ENCODE measurements at regions not wholly inside any gene's neighbourhood (a gene's known extent, or its start where the extent isn't known, plus 50 kb on each side); places are given as distances from the start of the nearest gene placed in this dataset.

GRCh38 chr16:62102588-62102987, 66.3 kb upstream of the CDH8 start:
- H2BK12ac ChIP-seq (ENCODE audit: low read length) = no peak overlapping the region
- H4K8ac ChIP-seq (ENCODE audit: low read depth, low read length) = no peak overlapping the region
- no peak overlapping the region for H3K14ac ChIP-seq (ENCODE audit: low read length)
- no peak overlapping the region for H2BK120ac ChIP-seq (ENCODE audit: low read depth, low read length)
- no peak overlapping the region for H3K18ac ChIP-seq (ENCODE audit: low read length)
- H3K4me1 ChIP-seq (ENCODE audit: control insufficient read depth in 2 of 2, insufficient read depth in 1 of 2, low read depth in 1 of 2, low read length in 2 of 2) = peaks cover 0 to 2% of the 10 kb centered on the region in 2 donors
- H3K27me3 ChIP-seq (ENCODE audit: control insufficient read depth in 3 of 3, insufficient read depth in 3 of 3, low read depth in 1 of 3, low read length in 3 of 3) = no peaks in the 10 kb centered on the region
- no peak overlapping the region for H4K91ac ChIP-seq (ENCODE audit: low read depth, low read length, poor library complexity)
- WGBS, 2 donors (ENCODE audit: extremely low coverage in 2 of 2, insufficient read length in 2 of 2, insufficient replicate concordance in 1 of 2) = no CpG with 5 or more reads among the region's 1 CpG
- H3K4ac ChIP-seq (ENCODE audit: low read length) = no peak overlapping the region
- no peaks in the 10 kb centered on the region for H3K79me1 ChIP-seq (ENCODE audit: low read depth, low read length)
- DNase-seq (ENCODE audit: low spot score) = no peak
- no peak overlapping the region for H2BK15ac ChIP-seq (ENCODE audit: low read length)
- H3K23ac ChIP-seq (ENCODE audit: low read depth, low read length, poor library complexity) = no peak overlapping the region
- no peak overlapping the region for H3K4me3 ChIP-seq (ENCODE audit: low read length in 2 of 2)
- H3K36me3 ChIP-seq (replicated peaks in 1 of 2; ENCODE audit: control insufficient read depth in 2 of 2, insufficient read depth in 2 of 2, low read length in 2 of 2) = no peaks in the 10 kb centered on the region
- no peak overlapping the region for H3K4me2 ChIP-seq (ENCODE audit: insufficient read depth, low read length, poor library complexity, severe bottlenecking)
- no peak overlapping the region for H2AFZ ChIP-seq (ENCODE audit: low read length)
- H2AK5ac ChIP-seq (ENCODE audit: low read depth, low read length) = no peak overlapping the region
- no peak overlapping the region for H2BK5ac ChIP-seq (ENCODE audit: low read length)
- no peak overlapping the region for H3K9ac ChIP-seq (ENCODE audit: low read depth, low read length, poor library complexity)
- no peak overlapping the region for H3K27ac ChIP-seq (replicated peaks; ENCODE audit: low read length)
- H3K9me3 ChIP-seq (replicated peaks in 1 of 2; ENCODE audit: control insufficient read depth in 2 of 2, insufficient read depth in 1 of 2, low read depth in 1 of 2, low read length in 2 of 2) = peaks cover 0 to 3% of the 10 kb centered on the region in 2 donors

- no peak overlapping the region for H2BK120ac ChIP-seq (ENCODE audit: low read depth, low read length)
- H2BK15ac ChIP-seq (ENCODE audit: low read length) = no peak overlapping the region
- H3K27me3 ChIP-seq (ENCODE audit: control insufficient read depth in 3 of 3, insufficient read depth in 3 of 3, low read depth in 1 of 3, low read length in 3 of 3) = no peaks in the 10 kb centered on the region
- H3K4me2 ChIP-seq (ENCODE audit: insufficient read depth, low read length, poor library complexity, severe bottlenecking) = no peak overlapping the region
- H2BK12ac ChIP-seq (ENCODE audit: low read length) = no peak overlapping the region
- no peak overlapping the region for H3K18ac ChIP-seq (ENCODE audit: low read length)
- H4K91ac ChIP-seq (ENCODE audit: low read depth, low read length, poor library complexity) = no peak overlapping the region
- peaks cover 0 to 3% of the 10 kb centered on the region in 2 donors for H3K9me3 ChIP-seq (replicated peaks in 1 of 2; ENCODE audit: control insufficient read depth in 2 of 2, insufficient read depth in 1 of 2, low read depth in 1 of 2, low read length in 2 of 2)
- DNase-seq (ENCODE audit: low spot score) = no peak
- H3K4me3 ChIP-seq (ENCODE audit: low read length in 2 of 2) = no peak overlapping the region
- H2AK5ac ChIP-seq (ENCODE audit: low read depth, low read length) = no peak overlapping the region
- no peak overlapping the region for H2AFZ ChIP-seq (ENCODE audit: low read length)
- H4K8ac ChIP-seq (ENCODE audit: low read depth, low read length) = no peak overlapping the region
- H3K14ac ChIP-seq (ENCODE audit: low read length) = no peak overlapping the region
- no peak overlapping the region for H3K23ac ChIP-seq (ENCODE audit: low read depth, low read length, poor library complexity)
- no peaks in the 10 kb centered on the region for H3K4me1 ChIP-seq (ENCODE audit: control insufficient read depth in 2 of 2, insufficient read depth in 1 of 2, low read depth in 1 of 2, low read length in 2 of 2)
- H3K9ac ChIP-seq (ENCODE audit: low read depth, low read length, poor library complexity) = no peak overlapping the region
- H3K27ac ChIP-seq (replicated peaks; ENCODE audit: low read length) = no peak overlapping the region
- no peaks in the 10 kb centered on the region for H3K36me3 ChIP-seq (replicated peaks in 1 of 2; ENCODE audit: control insufficient read depth in 2 of 2, insufficient read depth in 2 of 2, low read length in 2 of 2)
- H3K4ac ChIP-seq (ENCODE audit: low read length) = no peak overlapping the region
- WGBS, 2 donors (ENCODE audit: extremely low coverage in 2 of 2, insufficient read length in 2 of 2, insufficient replicate concordance in 1 of 2) = no CpG with 5 or more reads among the region's 2 CpGs
- H3K79me1 ChIP-seq (ENCODE audit: low read depth, low read length) = no peaks in the 10 kb centered on the region
- no peak overlapping the region for H2BK5ac ChIP-seq (ENCODE audit: low read length)
Observed at GRCh38 chr16:62100651-62101050, 64.4 kb upstream of the CDH8 start.

GRCh38 chr16:62089715-62090114, 53.5 kb upstream of the CDH8 start:
- no peak overlapping the region for H3K23ac ChIP-seq (ENCODE audit: low read depth, low read length, poor library complexity)
- H4K8ac ChIP-seq (ENCODE audit: low read depth, low read length) = no peak overlapping the region
- no peak overlapping the region for H3K9ac ChIP-seq (ENCODE audit: low read depth, low read length, poor library complexity)
- H2BK5ac ChIP-seq (ENCODE audit: low read length) = no peak overlapping the region
- WGBS, 2 donors (ENCODE audit: extremely low coverage in 2 of 2, insufficient read length in 2 of 2, insufficient replicate concordance in 1 of 2) = no CpG with 5 or more reads among the region's 4 CpGs
- H3K4ac ChIP-seq (ENCODE audit: low read length) = no peak overlapping the region
- no peak overlapping the region for H2BK120ac ChIP-seq (ENCODE audit: low read depth, low read length)
- H3K36me3 ChIP-seq (replicated peaks in 1 of 2; ENCODE audit: control insufficient read depth in 2 of 2, insufficient read depth in 2 of 2, low read length in 2 of 2) = no peaks in the 10 kb centered on the region
- H2AK5ac ChIP-seq (ENCODE audit: low read depth, low read length) = no peak overlapping the region
- H3K4me3 ChIP-seq (ENCODE audit: low read length in 2 of 2) = no peak overlapping the region
- H3K4me2 ChIP-seq (ENCODE audit: insufficient read depth, low read length, poor library complexity, severe bottlenecking) = no peak overlapping the region
- no peak overlapping the region for H2BK15ac ChIP-seq (ENCODE audit: low read length)
- no peaks in the 10 kb centered on the region for H3K9me3 ChIP-seq (replicated peaks in 1 of 2; ENCODE audit: control insufficient read depth in 2 of 2, insufficient read depth in 1 of 2, low read depth in 1 of 2, low read length in 2 of 2)
- no peak overlapping the region for H4K91ac ChIP-seq (ENCODE audit: low read depth, low read length, poor library complexity)
- H3K79me1 ChIP-seq (ENCODE audit: low read depth, low read length) = no peaks in the 10 kb centered on the region
- no peaks in the 10 kb centered on the region for H3K27me3 ChIP-seq (ENCODE audit: control insufficient read depth in 3 of 3, insufficient read depth in 3 of 3, low read depth in 1 of 3, low read length in 3 of 3)
- H3K4me1 ChIP-seq (ENCODE audit: control insufficient read depth in 2 of 2, insufficient read depth in 1 of 2, low read depth in 1 of 2, low read length in 2 of 2) = no peaks in the 10 kb centered on the region
- no peak overlapping the region for H3K27ac ChIP-seq (replicated peaks; ENCODE audit: low read length)
- no peak overlapping the region for H3K18ac ChIP-seq (ENCODE audit: low read length)
- no peak for DNase-seq (ENCODE audit: low spot score)
- no peak overlapping the region for H2BK12ac ChIP-seq (ENCODE audit: low read length)
- H2AFZ ChIP-seq (ENCODE audit: low read length) = no peak overlapping the region
- H3K14ac ChIP-seq (ENCODE audit: low read length) = no peak overlapping the region

GRCh38 chr16:62088731-62089410, 52.6 kb upstream of the CDH8 start:
- Histone ChIP-seq H3K23ac (ENCODE audit: low read depth, low read length, poor library complexity) (no peak overlapping the region), H2BK15ac (ENCODE audit: low read length) (no peak overlapping the region), H3K27ac (replicated peaks; ENCODE audit: low read length) (no peak overlapping the region)

More at GRCh38 chr16:62088731-62089410, 52.6 kb upstream of the CDH8 start:
- Histone ChIP-seq H2AK5ac (ENCODE audit: low read depth, low read length) (no peak overlapping the region), H3K4me2 (ENCODE audit: insufficient read depth, low read length, poor library complexity, severe bottlenecking) (no peak overlapping the region), H2BK12ac (ENCODE audit: low read length) (no peak overlapping the region), H3K18ac (ENCODE audit: low read length) (no peak overlapping the region), H3K79me1 (ENCODE audit: low read depth, low read length) (no peaks in the 10 kb centered on the region), H3K4me1 (ENCODE audit: control insufficient read depth in 2 of 2, insufficient read depth in 1 of 2, low read depth in 1 of 2, low read length in 2 of 2) (no peaks in the 10 kb centered on the region), H2AFZ (ENCODE audit: low read length) (no peak overlapping the region), H3K4me3 (ENCODE audit: low read length in 2 of 2) (no peak overlapping the region), H2BK5ac (ENCODE audit: low read length) (no peak overlapping the region), H3K14ac (ENCODE audit: low read length) (no peak overlapping the region), H4K8ac (ENCODE audit: low read depth, low read length) (no peak overlapping the region), H3K9me3 (replicated peaks in 1 of 2; ENCODE audit: control insufficient read depth in 2 of 2, insufficient read depth in 1 of 2, low read depth in 1 of 2, low read length in 2 of 2) (no peaks in the 10 kb centered on the region), H4K91ac (ENCODE audit: low read depth, low read length, poor library complexity) (no peak overlapping the region), H3K36me3 (replicated peaks in 1 of 2; ENCODE audit: control insufficient read depth in 2 of 2, insufficient read depth in 2 of 2, low read length in 2 of 2) (no peaks in the 10 kb centered on the region), H3K27me3 (ENCODE audit: control insufficient read depth in 3 of 3, insufficient read depth in 3 of 3, low read depth in 1 of 3, low read length in 3 of 3) (no peaks in the 10 kb centered on the region), H3K4ac (ENCODE audit: low read length) (no peak overlapping the region), H2BK120ac (ENCODE audit: low read depth, low read length) (no peak overlapping the region), H3K9ac (ENCODE audit: low read depth, low read length, poor library complexity) (no peak overlapping the region)
- DNase-seq (ENCODE audit: low spot score) = no peak
- WGBS, 2 donors (ENCODE audit: extremely low coverage in 2 of 2, insufficient read length in 2 of 2, insufficient replicate concordance in 1 of 2) = no CpG with 5 or more reads among the region's 5 CpGs
